ENCODE measurements at regions not wholly inside any gene's neighbourhood (a gene's known extent, or its start where the extent isn't known, plus 50 kb on each side); places are given as distances from the start of the nearest gene placed in this dataset.

DNA sequence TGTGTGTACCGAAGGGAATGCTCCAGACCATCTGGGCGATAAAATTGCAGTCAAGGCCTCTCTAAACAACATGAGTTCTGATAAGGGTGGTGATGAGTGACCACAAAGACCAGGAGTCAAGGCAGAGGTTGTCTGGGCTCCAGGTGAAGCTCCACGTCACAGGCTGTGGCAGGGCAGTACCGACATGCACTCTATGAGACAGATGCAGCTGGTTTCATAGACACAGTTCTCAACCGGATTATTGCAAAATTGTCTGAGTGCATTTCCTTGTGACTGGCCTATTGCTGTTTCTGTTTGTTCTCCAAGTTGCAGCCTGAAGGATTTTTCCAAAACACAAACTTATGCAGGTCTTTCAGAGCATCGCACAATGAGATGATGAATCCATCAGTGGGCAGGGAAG, 157.5 kb upstream of the HES1 start:
- Histone ChIP-seq H3K27ac (no peak overlapping the region), H3K27me3 (no peaks in the 10 kb centered on the region), H3K9me3 (no peaks in the 10 kb centered on the region), H3K4me3 (no peak overlapping the region), H3K36me3 (no peaks in the 10 kb centered on the region), H3K4me1 (peaks cover 0 to 71% (median 8%) of the 10 kb centered on the region in 4 donors)
- WGBS, 2 donors = 82 to 83% methylated on average over 6 of the region's 6 CpGs
- DNase-seq (ENCODE audit: low spot score in 2 of 2) = no peak
- no peak for TF ChIP-seq EP300 (IDR thresholded peaks at IDR 0.05)
- no peak for TF ChIP-seq POLR2A (IDR thresholded peaks at IDR 0.05)
- TF ChIP-seq, protein P1, sequence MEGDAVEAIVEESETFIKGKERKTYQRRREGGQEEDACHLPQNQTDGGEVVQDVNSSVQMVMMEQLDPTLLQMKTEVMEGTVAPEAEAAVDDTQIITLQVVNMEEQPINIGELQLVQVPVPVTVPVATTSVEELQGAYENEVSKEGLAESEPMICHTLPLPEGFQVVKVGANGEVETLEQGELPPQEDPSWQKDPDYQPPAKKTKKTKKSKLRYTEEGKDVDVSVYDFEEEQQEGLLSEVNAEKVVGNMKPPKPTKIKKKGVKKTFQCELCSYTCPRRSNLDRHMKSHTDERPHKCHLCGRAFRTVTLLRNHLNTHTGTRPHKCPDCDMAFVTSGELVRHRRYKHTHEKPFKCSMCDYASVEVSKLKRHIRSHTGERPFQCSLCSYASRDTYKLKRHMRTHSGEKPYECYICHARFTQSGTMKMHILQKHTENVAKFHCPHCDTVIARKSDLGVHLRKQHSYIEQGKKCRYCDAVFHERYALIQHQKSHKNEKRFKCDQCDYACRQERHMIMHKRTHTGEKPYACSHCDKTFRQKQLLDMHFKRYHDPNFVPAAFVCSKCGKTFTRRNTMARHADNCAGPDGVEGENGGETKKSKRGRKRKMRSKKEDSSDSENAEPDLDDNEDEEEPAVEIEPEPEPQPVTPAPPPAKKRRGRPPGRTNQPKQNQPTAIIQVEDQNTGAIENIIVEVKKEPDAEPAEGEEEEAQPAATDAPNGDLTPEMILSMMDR (IDR thresholded peaks at IDR 0.05) = no peak

DNA sequence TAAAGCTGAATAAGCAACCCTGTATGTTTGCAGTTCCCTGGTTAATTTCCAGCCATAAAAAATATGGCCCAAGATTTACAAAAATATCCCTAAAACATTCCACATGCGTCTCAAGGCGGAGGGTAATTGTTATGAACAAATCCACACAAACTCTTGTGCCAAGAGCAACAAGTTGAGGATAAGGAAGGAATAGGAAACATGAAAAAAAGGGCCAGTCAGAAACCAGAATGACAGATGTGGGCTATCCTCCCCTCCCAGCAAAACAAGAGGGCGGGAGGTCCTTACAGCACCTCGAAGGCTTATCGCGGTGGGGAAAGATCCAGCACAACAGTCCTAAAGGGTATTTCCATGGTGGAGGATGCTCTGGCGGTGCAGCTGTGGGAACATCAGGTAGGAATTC, 155.6 kb upstream of the HES1 start:
- Histone ChIP-seq H3K9me3 (no peaks in the 10 kb centered on the region), H3K36me3 (no peaks in the 10 kb centered on the region), H3K4me3 (no peak overlapping the region), H3K27me3 (no peaks in the 10 kb centered on the region), H3K27ac (peak overlapping the region in 2 of 4 donors; percentile 5 to 29), H3K4me1 (peaks cover 0 to 66% (median 4%) of the 10 kb centered on the region in 4 donors)
- DNase-seq (ENCODE audit: low spot score in 2 of 2) = no peak
- TF ChIP-seq, protein P1 (IDR thresholded peaks at IDR 0.05) = no peak
- TF ChIP-seq POLR2A (IDR thresholded peaks at IDR 0.05) (no peak), EP300 (IDR thresholded peaks at IDR 0.05) (no peak)
- WGBS, 2 donors = 40 to 58% methylated on average over 7 of the region's 7 CpGs

DNA sequence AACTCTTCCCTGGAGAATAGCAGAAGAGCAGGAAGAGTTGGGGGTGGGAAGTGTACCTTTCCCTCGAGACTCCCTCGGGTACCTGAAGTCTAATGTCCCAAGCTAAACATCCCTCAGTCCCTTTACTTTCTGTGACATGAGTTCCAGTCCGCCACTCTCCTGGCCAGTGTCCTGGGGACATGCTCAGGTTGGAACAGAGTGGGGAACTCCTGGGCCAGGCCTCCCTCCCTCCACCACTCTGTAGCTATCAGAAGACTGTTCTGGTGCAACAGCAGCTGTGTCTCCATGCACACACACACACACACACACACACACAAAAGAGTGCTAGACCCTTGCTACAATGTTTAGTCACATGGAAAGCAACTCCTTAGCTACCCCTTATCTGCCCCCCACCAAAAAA, 155.0 kb upstream of the HES1 start:
- TF ChIP-seq POLR2A (IDR thresholded peaks at IDR 0.05) (no peak), EP300 (IDR thresholded peaks at IDR 0.05) (no peak)
- Histone ChIP-seq H3K36me3 (no peaks in the 10 kb centered on the region), H3K4me3 (no peak overlapping the region), H3K4me1 (peaks cover 0 to 60% (median 4%) of the 10 kb centered on the region in 4 donors), H3K27ac (no peak overlapping the region), H3K27me3 (no peaks in the 10 kb centered on the region), H3K9me3 (no peaks in the 10 kb centered on the region)
- DNase-seq (ENCODE audit: low spot score in 2 of 2) = no peak
- 78 to 96% methylated on average over 3 of the region's 3 CpGs for WGBS, 2 donors

DNA sequence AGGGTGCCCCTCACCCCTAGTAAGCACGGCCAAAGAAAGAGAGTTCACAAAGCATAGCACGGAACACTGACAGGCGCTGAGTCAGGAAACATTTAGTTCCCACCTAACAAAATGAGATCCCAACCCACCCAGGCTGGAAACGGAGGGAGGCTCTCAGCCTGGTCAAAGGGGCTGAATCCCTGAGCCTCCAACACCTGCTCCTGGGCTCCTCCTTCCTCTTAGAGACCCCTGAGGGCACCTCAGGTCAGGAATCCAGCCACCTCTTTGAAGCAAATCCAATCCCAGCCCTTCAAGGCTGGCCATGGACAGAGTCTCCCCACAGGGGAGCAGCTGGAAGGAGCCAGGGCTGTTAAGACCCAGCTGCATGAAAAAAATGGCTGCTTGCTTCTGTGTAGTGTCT, 154.4 kb upstream of the HES1 start:
- no peak for DNase-seq (ENCODE audit: low spot score in 2 of 2)
- 69 to 74% methylated on average over 4 of the region's 4 CpGs for WGBS, 2 donors
- Histone ChIP-seq H3K9me3 (no peaks in the 10 kb centered on the region), H3K27me3 (no peaks in the 10 kb centered on the region), H3K36me3 (no peaks in the 10 kb centered on the region), H3K4me1 (peaks cover 0 to 60% (median 4%) of the 10 kb centered on the region in 4 donors), H3K4me3 (no peak overlapping the region), H3K27ac (peak overlapping the region in 1 of 4 donors; percentile 16)
- TF ChIP-seq, protein P1 (IDR thresholded peaks at IDR 0.05) = no peak
- TF ChIP-seq EP300 (IDR thresholded peaks at IDR 0.05) = no peak
- TF ChIP-seq POLR2A (IDR thresholded peaks at IDR 0.05) = no peak

DNA sequence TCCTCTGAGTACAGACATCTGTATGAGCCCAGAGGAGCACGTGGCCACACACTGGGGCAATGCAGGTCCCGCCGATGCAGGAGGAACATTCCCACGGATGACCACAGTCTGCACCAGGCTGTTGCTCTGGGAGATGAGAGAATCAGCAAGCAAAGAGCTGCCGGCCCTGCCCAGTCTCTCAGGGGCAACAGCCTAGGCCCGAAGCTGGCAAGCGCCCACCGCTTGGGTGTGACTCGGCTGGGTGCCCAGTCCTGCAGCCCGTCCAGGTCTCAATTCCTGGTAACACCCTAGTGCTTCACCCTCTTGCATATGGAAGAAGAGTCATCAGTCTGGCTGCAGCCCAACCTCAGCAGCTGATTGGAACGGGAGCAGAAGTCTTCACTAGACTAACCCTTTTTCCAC, 153.7 kb upstream of the HES1 start:
- Histone ChIP-seq H3K4me3 (no peak overlapping the region), H3K4me1 (peaks cover 0 to 63% (median 4%) of the 10 kb centered on the region in 4 donors), H3K27ac (peak overlapping the region in 1 of 4 donors; percentile 16), H3K27me3 (no peaks in the 10 kb centered on the region), H3K36me3 (no peaks in the 10 kb centered on the region), H3K9me3 (no peaks in the 10 kb centered on the region)
- TF ChIP-seq EP300 (IDR thresholded peaks at IDR 0.05) = peak in 1 of 2 donors; percentile 51
- TF ChIP-seq, protein P1 (IDR thresholded peaks at IDR 0.05) = no peak
- TF ChIP-seq POLR2A (IDR thresholded peaks at IDR 0.05) = no peak
- DNase-seq (ENCODE audit: low spot score in 2 of 2) = peak; percentile 67 to 72
- 52 to 58% methylated on average over 8 to 11 of the region's 11 CpGs for WGBS, 2 donors
